ENCODE measurements at regions not wholly inside any gene's neighbourhood (a gene's known extent, or its start where the extent isn't known, plus 50 kb on each side); places are given as distances from the start of the nearest gene placed in this dataset.
"Not testable (repeated sequence)": the region's sequence is repeated elsewhere in the genome, so short reads cannot be mapped to it uniquely, and the experiment has no call there.

DNA sequence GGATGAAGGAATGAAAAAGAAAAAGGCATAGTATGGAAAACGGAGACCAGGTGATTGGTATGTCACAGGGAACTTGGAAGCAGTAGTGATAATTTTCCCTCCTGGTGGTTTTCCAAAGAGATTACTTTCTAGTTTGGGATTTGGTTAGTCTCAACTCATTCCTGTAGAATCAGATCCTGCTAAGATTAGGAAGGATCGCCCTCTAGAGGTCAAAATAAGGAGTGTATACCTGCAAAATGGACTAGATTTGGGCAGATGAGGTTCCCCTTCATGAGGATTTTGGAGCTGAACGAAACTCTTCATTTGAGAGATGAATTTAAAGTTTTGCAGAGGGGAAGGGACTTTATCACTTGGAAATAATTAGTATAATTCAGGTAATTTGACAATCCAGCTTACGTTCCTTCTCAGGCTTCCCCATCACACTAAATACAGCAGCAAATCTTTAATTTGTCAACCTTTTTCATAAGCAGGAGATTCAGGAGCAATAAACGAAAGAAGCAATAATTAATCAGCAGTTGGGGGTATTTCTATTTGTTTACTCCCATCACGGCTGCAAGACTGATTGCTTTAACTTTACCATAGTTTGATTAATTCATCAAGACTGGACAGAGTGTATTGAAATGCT, 65.2 kb downstream of the CCDC195 start:
- peak; percentile 55 for DNase-seq

DNA sequence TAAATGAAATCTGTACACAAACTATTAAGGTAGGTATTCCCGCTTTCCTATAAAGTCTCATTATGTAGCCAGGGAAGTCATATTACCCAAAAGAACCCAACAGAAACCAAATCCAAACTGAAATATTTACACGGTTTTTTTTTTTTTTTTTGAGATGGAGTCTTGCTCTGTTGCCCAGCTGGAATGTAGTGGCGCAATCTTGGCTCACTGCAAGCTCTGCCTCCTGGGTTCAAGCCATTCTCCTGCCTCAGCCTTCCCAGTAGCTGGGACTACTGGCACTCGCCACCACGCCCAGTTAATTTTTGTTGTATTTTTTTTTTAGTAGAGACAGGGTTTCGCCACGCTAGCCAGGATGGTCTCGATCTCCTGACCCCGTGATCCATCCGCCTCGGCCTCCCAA, 62.5 kb upstream of the CUL3 start:
- not testable (repeated sequence) for DNase-seq

GRCh38 chr2:224646242-224646846, 61.2 kb upstream of the CUL3 start:
- DNase-seq: peak; percentile 20

GRCh38 chr2:224645722-224646121, 60.6 kb upstream of the CUL3 start:
- no peak for DNase-seq

DNA sequence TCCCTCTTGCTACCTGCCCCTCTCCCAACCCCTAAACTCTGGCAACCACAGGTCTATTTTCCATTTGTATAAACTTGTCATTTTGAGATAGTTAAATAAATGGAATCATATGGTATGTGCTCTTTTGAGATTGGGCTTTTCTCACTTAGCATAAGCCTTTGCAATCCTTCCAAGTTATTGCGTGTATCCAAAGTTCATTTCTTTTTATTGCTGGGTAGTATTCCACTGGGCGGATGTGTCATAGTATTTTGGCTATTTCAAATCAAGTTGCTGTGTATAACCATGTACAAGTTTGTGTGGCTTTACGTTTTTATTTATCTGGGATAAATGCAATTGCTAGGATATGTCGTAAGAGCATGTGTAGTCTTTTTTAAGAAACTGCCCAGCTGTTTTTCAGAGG, 55.5 kb upstream of the CUL3 start:
- no peak for DNase-seq

GRCh38 chr2:224638301-224638823, 53.2 kb upstream of the CUL3 start:
- DNase-seq: no peak
